NCI-H2029 (cell line): ENCODE measurements at regions not wholly inside any gene's neighbourhood (a gene's known extent, or its start where the extent isn't known, plus 50 kb on each side); places are given as distances from the start of the nearest gene placed in this dataset.

Source experiments
- DNase-seq: peaks from one replicate; lab custom pipeline; 2025; lab: John Stamatoyannopoulos, UW

- no peak for DNase-seq
Measured at GRCh38 chr15:97706059-97706458, 254.4 kb upstream of the ARRDC4 start.

DNA sequence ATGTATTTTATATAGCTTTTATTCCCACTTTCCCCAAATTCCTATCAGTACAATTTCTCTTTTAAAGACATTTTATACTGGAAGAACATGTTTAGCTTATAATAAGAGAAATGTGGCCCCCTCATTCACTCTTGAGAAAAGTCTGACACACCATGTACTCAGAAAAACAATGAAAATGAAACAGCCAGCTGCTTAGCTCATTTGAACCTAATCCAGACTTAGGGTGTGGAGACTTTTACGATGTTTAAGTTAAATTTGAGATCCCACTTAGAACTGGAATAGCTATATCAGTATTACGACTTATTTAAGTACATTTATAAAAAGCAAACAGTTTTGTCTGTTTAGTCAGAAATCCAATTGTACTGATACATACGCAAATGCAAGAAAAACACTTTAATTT, 252.3 kb upstream of the ARRDC4 start:
- no peak for DNase-seq

- DNase-seq = no peak
Measured at GRCh38 chr15:97712530-97712929, 248.0 kb upstream of the ARRDC4 start.

- DNase-seq = no peak
Measured at GRCh38 chr15:97717806-97718205, 242.7 kb upstream of the ARRDC4 start.

GRCh38 chr15:97718509-97718908, 242.0 kb upstream of the ARRDC4 start:
- no peak for DNase-seq

GRCh38 chr15:97728791-97729190, 231.7 kb upstream of the ARRDC4 start:
- no peak for DNase-seq

DNA sequence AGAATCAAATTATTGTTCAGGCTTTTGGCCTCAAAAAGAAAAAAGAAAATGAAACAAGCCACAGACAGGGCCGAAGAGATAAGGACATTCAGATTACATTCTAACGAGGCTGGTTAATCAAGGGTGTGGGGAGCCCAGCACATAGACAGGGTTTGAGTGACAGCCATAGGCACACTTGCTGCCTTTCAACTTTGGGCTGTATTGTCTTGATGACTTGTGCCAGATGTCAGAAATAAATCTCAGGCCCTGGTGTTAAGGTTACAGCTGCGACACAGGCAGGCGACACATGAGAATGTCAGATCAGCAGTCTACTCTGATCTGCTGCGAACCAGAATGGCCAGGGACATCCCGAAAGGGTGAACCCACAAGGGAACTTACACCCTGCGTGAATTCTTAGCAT, 231.2 kb upstream of the ARRDC4 start:
- DNase-seq = no peak

GRCh38 chr15:97730315-97730714, 230.2 kb upstream of the ARRDC4 start:
- no peak for DNase-seq

DNA sequence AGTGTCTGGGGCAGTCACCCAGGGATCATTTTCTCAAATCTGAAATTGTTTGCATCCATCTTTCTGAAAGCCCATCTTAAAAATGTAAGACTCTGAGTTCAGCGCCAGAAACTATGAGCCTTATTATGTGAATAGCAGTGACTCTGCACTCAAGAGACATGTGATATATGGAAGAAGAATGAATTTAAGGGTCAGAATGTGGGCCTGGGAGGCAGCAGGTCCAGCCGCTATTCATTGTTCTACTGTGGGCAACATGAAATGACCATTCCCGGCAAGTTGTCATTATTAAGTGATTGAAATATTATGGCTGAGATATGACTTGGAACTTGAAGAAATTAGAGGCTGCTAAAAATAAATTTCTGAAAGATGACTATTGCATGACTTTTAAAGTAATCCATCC, 228.6 kb upstream of the ARRDC4 start:
- DNase-seq = no peak

- no peak for DNase-seq
Measured at GRCh38 chr15:97733373-97733772, 227.1 kb upstream of the ARRDC4 start.

DNA sequence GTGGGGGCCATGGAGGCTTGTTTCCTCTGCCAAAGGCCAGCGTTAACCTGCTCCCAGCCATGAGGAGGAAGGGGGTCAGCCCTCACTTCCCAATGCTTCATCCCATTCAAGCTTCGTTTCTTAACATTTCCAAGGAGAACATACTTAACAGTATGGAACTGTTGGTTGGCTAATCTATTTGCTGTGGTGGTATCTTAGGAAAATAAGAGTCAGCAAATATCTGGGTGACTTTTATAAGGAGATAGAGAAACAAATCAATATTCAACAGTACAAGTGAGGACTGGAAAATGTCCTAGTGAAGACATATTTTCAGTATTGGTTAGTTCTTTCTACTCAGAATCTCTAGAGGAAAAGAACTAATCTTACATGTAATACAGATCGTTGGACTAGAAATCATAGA, 223.8 kb upstream of the ARRDC4 start:
- no peak for DNase-seq

GRCh38 chr15:97745481-97746071, 214.9 kb upstream of the ARRDC4 start:
- DNase-seq = peak; percentile 23

GRCh38 chr15:97747342-97747741, 213.2 kb upstream of the ARRDC4 start:
- no peak for DNase-seq

- no peak for DNase-seq
Measured at GRCh38 chr15:97748576-97748975, 211.9 kb upstream of the ARRDC4 start.

DNA sequence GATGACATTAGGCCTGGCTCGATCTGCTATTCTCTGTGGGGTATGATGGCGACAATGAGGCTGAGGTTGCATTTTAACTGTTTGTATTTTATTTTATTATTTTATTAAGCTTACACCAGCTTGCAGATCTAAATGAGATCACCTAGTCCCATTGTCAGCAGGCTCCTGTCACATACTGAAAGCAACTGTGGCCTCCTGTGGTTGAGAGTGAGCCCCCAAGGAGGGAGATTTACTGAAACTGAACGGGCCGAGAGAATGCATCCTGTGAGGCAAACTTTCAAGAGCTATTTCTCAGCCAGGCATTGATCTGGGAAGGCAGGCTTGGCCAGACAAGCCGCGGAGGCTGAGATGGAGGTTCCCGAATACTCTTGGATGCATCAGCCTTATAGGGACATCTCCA, 210.4 kb upstream of the ARRDC4 start:
- DNase-seq = no peak

GRCh38 chr15:97755726-97756125, 204.8 kb upstream of the ARRDC4 start:
- no peak for DNase-seq

DNA sequence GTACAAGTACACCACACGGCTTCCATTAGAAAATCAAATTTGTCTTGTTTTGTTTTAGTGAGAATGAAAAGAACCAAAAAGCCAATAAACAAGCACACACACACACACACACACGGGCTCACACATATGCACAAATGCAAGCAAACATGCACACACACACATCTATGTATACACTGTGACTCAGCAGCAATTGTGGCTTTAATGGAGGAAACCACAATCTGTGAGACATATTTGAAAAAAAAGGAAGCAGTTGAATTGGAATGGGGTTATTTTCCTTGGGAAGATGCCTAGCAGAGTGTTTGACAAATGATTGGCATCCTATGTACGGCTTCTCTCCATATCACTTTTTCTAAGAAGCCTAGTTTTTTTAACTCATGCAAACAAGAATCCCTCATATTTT, 201.1 kb upstream of the ARRDC4 start:
- DNase-seq = no peak

- DNase-seq = no peak
Measured at GRCh38 chr15:97761110-97761509, 199.4 kb upstream of the ARRDC4 start.

GRCh38 chr15:97783240-97783639, 177.3 kb upstream of the ARRDC4 start:
- DNase-seq = no peak

DNA sequence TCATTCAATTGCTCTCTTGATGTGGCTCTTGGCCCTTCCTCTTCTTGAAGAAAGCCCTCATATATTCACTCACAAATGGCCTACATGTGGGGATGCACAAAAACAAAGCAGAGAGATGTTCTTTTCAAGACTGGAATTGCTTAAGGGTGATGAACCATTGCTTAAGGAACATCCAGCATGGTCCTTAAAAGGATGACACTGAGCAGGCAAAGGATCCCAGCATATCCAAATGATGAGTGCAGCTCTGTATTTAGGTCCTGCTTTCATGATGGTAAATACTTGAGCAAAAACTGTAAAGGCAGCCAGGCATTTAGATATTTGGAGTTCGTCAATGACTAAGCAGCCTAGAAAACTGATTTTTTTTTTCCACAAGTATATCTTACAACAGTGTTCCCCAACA, 173.8 kb upstream of the ARRDC4 start:
- no peak for DNase-seq

DNA sequence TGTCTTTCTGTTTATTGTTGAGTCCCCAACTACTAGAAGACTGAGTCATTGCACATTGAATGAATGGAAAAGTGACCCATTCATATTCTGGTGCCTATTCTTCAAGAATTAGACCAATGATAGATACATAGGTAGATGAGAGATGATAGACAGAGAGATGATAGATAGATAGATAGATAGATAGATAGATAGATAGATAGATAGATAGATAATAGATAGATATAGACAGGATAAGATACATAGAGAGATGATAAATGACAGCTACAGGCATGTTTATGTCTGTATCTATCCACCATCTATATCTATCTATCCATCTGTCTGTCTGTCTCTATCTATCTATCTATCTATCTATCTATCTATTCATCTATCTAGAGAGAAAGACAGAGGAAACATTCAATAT, 170.3 kb upstream of the ARRDC4 start:
- no peak for DNase-seq

DNA sequence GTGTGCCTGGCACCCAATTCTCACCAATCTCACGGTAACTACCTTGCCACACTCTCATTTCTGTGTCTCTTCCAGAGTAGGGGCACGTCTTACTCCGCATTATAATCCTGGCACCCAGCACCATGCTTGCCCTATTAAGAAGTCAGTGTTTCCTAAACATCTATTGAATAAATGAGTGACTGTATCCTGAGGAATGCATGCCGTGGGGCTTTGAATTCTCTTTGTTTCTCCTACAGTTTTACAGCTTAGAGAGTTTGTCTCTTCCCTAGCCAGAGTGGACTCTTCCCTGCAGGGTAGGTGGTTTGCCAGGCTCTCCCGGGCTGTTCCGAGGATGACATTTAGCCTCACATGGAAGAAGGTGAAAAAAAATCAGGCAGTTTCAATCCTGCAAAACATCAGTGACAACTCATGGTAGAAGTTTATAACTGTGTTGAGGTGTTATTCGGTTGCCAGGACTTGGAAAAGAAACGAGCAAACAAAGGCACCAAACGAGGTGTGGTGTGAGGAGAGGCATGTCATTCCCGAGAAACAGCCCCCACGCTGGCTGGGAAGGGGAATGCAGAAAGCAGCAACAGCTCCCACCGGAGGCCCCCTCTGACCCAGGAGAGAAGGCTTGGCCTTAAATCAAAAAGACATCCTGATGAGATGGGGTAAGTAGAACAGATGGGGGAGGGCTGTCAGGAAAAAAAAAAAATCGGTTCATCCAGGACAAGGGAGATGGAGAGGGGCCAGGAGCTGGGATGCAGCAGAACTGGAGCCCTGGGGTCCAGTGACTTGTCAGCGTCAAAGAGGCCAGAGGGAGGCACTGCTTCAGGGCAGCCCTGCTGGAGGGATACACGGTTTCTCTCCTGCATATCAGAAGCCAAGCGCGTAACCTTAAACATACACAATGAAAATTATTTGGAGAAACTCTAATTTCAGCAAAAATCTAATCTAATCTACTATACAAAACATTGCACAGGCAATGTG, 168.4 kb upstream of the ARRDC4 start:
- no peak for DNase-seq

DNA sequence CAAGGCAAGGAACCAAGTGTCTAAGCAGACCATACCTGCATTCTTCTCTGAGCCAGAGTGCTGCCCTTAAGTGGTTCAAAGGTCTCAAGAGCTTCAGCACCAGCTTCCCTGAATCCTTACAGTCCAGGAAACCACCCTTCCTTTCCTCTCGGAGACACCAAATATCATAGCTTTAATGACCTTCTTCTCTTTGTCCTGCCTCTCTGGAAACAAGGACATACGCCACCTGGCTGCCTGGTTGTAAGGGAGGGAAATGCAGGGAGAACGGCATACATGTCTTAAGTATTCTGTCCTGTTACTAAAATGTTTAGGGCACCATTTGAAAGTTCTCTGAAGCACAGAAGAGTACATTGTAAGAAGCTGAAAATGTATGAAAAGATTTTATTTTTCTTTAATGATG, 155.6 kb upstream of the ARRDC4 start:
- DNase-seq = no peak

- DNase-seq = no peak
Measured at GRCh38 chr15:97806766-97807165, 153.7 kb upstream of the ARRDC4 start.
